ENCODE measurements at regions not wholly inside any gene's neighbourhood (a gene's known extent, or its start where the extent isn't known, plus 50 kb on each side); places are given as distances from the start of the nearest gene placed in this dataset.
"Not testable (repeated sequence)": the region's sequence is repeated elsewhere in the genome, so short reads cannot be mapped to it uniquely, and the experiment has no call there.

- H3K27ac ChIP-seq, result no peak overlapping the region
- TF ChIP-seq ZFX (IDR thresholded peaks at IDR 0.05; ENCODE audit: borderline replicate concordance), result no peak
Measured at GRCh38 chr3:18546632-18547031, 121.5 kb upstream of the SATB1 start.

DNA sequence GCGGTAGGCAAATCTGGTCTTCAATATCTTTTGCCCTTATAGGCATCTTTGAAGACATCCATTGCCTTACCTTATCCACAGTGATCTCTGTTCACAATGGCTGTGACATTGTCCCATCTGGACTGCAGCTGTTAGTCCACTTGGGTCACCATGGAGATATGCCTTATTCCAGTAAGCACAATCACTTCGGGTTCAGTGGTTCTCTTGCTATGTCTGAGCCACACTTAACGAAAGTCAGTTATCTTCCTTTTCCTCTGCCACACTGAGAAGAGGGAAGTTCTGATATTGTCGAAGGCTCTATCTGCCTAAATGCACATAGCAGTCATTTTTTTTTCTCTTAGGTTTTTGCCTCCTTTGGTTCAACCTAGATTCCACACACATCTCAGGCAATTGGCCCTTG lies 119.0 kb upstream of the SATB1 start:
- H3K27ac ChIP-seq, result no peak overlapping the region
- TF ChIP-seq, protein P1, sequence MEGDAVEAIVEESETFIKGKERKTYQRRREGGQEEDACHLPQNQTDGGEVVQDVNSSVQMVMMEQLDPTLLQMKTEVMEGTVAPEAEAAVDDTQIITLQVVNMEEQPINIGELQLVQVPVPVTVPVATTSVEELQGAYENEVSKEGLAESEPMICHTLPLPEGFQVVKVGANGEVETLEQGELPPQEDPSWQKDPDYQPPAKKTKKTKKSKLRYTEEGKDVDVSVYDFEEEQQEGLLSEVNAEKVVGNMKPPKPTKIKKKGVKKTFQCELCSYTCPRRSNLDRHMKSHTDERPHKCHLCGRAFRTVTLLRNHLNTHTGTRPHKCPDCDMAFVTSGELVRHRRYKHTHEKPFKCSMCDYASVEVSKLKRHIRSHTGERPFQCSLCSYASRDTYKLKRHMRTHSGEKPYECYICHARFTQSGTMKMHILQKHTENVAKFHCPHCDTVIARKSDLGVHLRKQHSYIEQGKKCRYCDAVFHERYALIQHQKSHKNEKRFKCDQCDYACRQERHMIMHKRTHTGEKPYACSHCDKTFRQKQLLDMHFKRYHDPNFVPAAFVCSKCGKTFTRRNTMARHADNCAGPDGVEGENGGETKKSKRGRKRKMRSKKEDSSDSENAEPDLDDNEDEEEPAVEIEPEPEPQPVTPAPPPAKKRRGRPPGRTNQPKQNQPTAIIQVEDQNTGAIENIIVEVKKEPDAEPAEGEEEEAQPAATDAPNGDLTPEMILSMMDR (IDR thresholded peaks at IDR 0.05), result no peak
- no peak for TF ChIP-seq ZFX (IDR thresholded peaks at IDR 0.05; ENCODE audit: borderline replicate concordance)

DNA sequence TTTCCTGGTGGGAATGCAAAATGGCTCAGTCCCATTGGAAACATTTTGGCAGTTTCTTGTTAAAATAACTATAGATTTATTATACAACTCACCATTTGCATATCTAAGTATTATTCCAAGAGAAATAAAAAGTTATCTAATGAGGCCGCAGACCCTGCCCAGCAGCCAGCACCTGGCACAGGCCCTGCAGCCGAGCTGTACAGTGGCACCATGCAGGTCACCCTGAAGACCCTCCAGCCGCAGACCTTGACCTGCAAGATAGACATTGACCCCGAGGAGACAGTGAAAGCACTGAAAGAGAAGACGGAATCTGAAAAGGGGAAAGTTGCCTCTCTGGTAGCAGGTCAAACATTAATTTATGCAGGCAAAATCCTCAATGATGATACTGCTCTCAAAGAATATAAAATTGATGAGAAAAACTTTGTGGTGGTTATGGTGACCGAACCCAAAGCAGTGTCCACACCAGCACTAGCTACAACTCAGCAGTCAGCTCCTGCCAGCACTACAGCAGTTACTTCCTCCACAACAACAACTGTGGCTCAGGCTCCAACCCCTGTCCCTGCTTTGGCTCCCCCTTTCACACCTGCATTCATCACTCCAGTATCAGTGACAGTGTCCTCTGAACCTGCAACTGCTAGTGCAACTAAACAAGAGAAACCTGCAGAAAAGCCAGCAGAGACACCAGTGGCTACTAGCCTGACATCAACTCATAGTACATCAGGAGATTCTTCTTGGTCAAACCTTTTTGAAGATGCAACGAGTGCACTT lies 113.5 kb upstream of the SATB1 start:
- TF ChIP-seq ZFX (IDR thresholded peaks at IDR 0.05; ENCODE audit: borderline replicate concordance), result no peak
- TF ChIP-seq, protein P1 (IDR thresholded peaks at IDR 0.05), result no peak
- H3K27ac ChIP-seq, result no peak overlapping the region

- no peak overlapping the region for H3K27ac ChIP-seq
- TF ChIP-seq, protein P1 (IDR thresholded peaks at IDR 0.05), result no peak
- TF ChIP-seq ZFX (IDR thresholded peaks at IDR 0.05; ENCODE audit: borderline replicate concordance), result no peak
Measured at GRCh38 chr3:18533039-18533438, 107.9 kb upstream of the SATB1 start.

GRCh38 chr3:18531662-18532061 lies 106.5 kb upstream of the SATB1 start:
- H3K27ac ChIP-seq, result no peak overlapping the region
- TF ChIP-seq, protein P1 (IDR thresholded peaks at IDR 0.05), result no peak
- TF ChIP-seq ZFX (IDR thresholded peaks at IDR 0.05; ENCODE audit: borderline replicate concordance), result no peak

DNA sequence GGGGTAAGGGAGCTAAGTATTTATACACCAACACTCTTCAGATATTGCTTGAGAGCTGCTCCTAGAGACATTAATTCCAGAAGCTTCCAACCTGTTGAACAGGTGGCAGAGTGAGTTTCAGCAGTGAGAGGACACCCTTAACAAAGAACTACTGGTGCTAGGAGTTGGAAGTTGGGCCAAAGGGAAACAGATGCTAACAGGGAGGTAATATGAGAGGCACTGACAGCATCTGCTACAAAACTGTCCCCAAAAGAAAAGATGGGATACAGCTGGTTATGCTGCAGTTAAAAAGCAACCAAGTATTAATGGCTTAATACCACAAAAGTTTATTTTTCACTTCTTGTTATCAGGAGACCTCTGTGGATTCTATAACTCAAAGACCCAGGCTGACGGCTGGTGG lies 104.5 kb upstream of the SATB1 start:
- no peak for TF ChIP-seq ZFX (IDR thresholded peaks at IDR 0.05; ENCODE audit: borderline replicate concordance)
- H3K27ac ChIP-seq, result no peak overlapping the region

DNA sequence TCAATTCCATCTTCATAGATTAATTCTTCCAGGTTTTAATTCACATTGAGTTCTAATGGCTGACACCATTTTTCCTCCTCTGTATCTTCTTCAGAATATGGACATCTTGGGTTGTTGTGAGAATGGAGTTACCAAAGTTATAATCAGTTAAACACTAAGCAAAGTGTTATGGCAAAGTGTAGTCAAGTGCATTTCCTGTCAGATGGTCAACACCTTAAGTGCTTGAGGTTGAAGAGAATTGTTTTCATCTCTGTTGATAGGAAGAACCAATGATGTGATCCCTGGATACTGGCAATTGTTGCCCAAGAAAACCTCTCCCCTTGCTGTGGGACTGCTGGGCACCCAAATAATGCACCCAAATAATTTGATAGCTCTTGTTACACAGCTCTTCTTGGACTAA lies 102.6 kb upstream of the SATB1 start:
- TF ChIP-seq, protein P1 (IDR thresholded peaks at IDR 0.05), result no peak
- TF ChIP-seq ZFX (IDR thresholded peaks at IDR 0.05; ENCODE audit: borderline replicate concordance), result no peak
- H3K27ac ChIP-seq, result no peak overlapping the region

- TF ChIP-seq, protein P1 (IDR thresholded peaks at IDR 0.05), result no peak
- no peak for TF ChIP-seq ZFX (IDR thresholded peaks at IDR 0.05; ENCODE audit: borderline replicate concordance)
- H3K27ac ChIP-seq, result no peak overlapping the region
Measured at GRCh38 chr3:18526667-18527066, 101.5 kb upstream of the SATB1 start.

- H3K27ac ChIP-seq, result not testable (repeated sequence)
Measured at GRCh38 chr3:18516170-18516569, 91.0 kb upstream of the SATB1 start.
